Esophagus mucosa (tissue), 1 donor: ENCODE measurements at regions not wholly inside any gene's neighbourhood (a gene's known extent, or its start where the extent isn't known, plus 50 kb on each side); places are given as distances from the start of the nearest gene placed in this dataset.
"Not testable (repeated sequence)": the region's sequence is repeated elsewhere in the genome, so short reads cannot be mapped to it uniquely, and the experiment has no call there.

ENCODE experiments used
- ATAC-seq: fragments of 200-7000 bp; cut with Tn5 transposase; one replicate; pipeline ENCODE4 v1.9.1; 2020
- donor health status: DM: yes; HTN: yes; CAD: no.

GRCh38 chr10:123221418-123221817 lies 67.2 kb downstream of the BUB3 start:
- ATAC-seq, result no peak

- ATAC-seq, result no peak
These were observed 68.6 kb downstream of the BUB3 start for GRCh38 chr10:123222832-123223231.

GRCh38 chr10:123227706-123228105 lies 73.5 kb downstream of the BUB3 start:
- ATAC-seq, result peak; percentile 32

GRCh38 chr10:123229927-123230630 lies 75.9 kb downstream of the BUB3 start:
- ATAC-seq, result no peak

- ATAC-seq, result not testable (repeated sequence)
These were observed 78.7 kb downstream of the BUB3 start for GRCh38 chr10:123232879-123233278.

- ATAC-seq, result not testable (repeated sequence)
These were observed 80.8 kb downstream of the BUB3 start for GRCh38 chr10:123235014-123235413.

- ATAC-seq, result no peak
These were observed 81.9 kb downstream of the BUB3 start for GRCh38 chr10:123236126-123236525.

- no peak for ATAC-seq
These were observed 86.0 kb downstream of the BUB3 start for GRCh38 chr10:123240250-123240649.

GRCh38 chr10:123240776-123241175 lies 86.6 kb downstream of the BUB3 start:
- no peak for ATAC-seq

GRCh38 chr10:123241391-123242141 lies 87.4 kb downstream of the BUB3 start:
- ATAC-seq, result no peak

- ATAC-seq, result no peak
These were observed 90.5 kb downstream of the BUB3 start for GRCh38 chr10:123244747-123245146.

GRCh38 chr10:123245264-123245663 lies 91.1 kb downstream of the BUB3 start:
- no peak for ATAC-seq

GRCh38 chr10:123249894-123250293 lies 95.7 kb downstream of the BUB3 start:
- no peak for ATAC-seq

- no peak for ATAC-seq
These were observed 96.4 kb downstream of the BUB3 start for GRCh38 chr10:123250640-123251039.

GRCh38 chr10:123252779-123253178 lies 98.6 kb downstream of the BUB3 start:
- ATAC-seq, result no peak

GRCh38 chr10:123254343-123254742 lies 100.1 kb downstream of the BUB3 start:
- ATAC-seq, result not testable (repeated sequence)

GRCh38 chr10:123257904-123258456 lies 103.8 kb downstream of the BUB3 start:
- ATAC-seq, result no peak

GRCh38 chr10:123259081-123259480 lies 104.9 kb downstream of the BUB3 start:
- no peak for ATAC-seq

- ATAC-seq, result no peak
These were observed 105.6 kb downstream of the BUB3 start for GRCh38 chr10:123259791-123260190.

GRCh38 chr10:123262456-123262855 lies 108.3 kb downstream of the BUB3 start:
- ATAC-seq, result no peak

GRCh38 chr10:123266971-123267370 lies 112.8 kb downstream of the BUB3 start:
- no peak for ATAC-seq

GRCh38 chr10:123269017-123269552 lies 114.9 kb downstream of the BUB3 start:
- ATAC-seq, result no peak

- ATAC-seq, result no peak
These were observed 115.5 kb downstream of the BUB3 start for GRCh38 chr10:123269675-123270074.

- no peak for ATAC-seq
These were observed 116.0 kb downstream of the BUB3 start for GRCh38 chr10:123270221-123270620.
